Liver (tissue), 8 donors: ENCODE measurements at regions not wholly inside any gene's neighbourhood (a gene's known extent, or its start where the extent isn't known, plus 50 kb on each side); places are given as distances from the start of the nearest gene placed in this dataset.
A peak's percentile ranks its signal among the peaks of the same experiment; 100 is the strongest.

ENCODE experiments used
- DNase-seq: peaks from one replicate; pipeline ENCODE4 v3.0.0-alpha.2; 2017; ENCODE audit warnings: low spot score
- H3K27ac ChIP-seq, 2 donors: one replicate each; pipeline ENCODE4 v1.7.0; 2013; ENCODE audit warnings: inconsistent platforms in 2 of 2, low read length in 2 of 2, control low read depth in 1 of 2, low read depth in 1 of 2, mild to moderate bottlenecking in 1 of 2
- H3K27me3 ChIP-seq, 4 donors: one replicate each; pipeline versions ENCODE4 v1.6.1 to v1.7.0; 2013; ENCODE audit warnings: low read length in 3 of 4, inconsistent platforms in 1 of 4, mild to moderate bottlenecking in 1 of 4, moderate library complexity in 1 of 4; ENCODE audit not compliant: control insufficient read depth in 4 of 4, insufficient read depth in 4 of 4
- H3K36me3 ChIP-seq, 4 donors: one replicate each; pipeline versions ENCODE4 v1.6.1 to v1.7.0; 2013; ENCODE audit warnings: low read length in 3 of 4, mild to moderate bottlenecking in 3 of 4, low read depth in 1 of 4, moderate library complexity in 1 of 4; ENCODE audit not compliant: control insufficient read depth in 4 of 4, insufficient read depth in 3 of 4
- H3K4me1 ChIP-seq, 4 donors: one replicate each; pipeline versions ENCODE4 v1.6.1 to v1.7.0; 2013; ENCODE audit warnings: low read length in 3 of 4, mild to moderate bottlenecking in 3 of 4, moderate library complexity in 1 of 4; ENCODE audit not compliant: control insufficient read depth in 4 of 4, insufficient read depth in 4 of 4
- H3K4me3 ChIP-seq, 3 donors: one replicate each; pipeline versions ENCODE4 v1.6.1 to v1.7.0; 2013; ENCODE audit warnings: low read length in 3 of 3, control low read depth in 1 of 3, low read depth in 1 of 3, mild to moderate bottlenecking in 1 of 3
- H3K9ac ChIP-seq, 2 donors: one replicate each; pipeline ENCODE4 v1.7.0; 2013; ENCODE audit warnings: low read length in 2 of 2, mild to moderate bottlenecking in 2 of 2, moderate library complexity in 2 of 2, control low read depth in 1 of 2, low read depth in 1 of 2
- H3K9me3 ChIP-seq, 4 donors: one replicate each; pipeline versions ENCODE4 v1.6.1 to v1.7.0; 2013; ENCODE audit warnings: low read length in 3 of 4; ENCODE audit not compliant: control insufficient read depth in 4 of 4
- EGR1 ChIP-seq, 2 donors: IDR thresholded peaks; 2 replicates each; pipeline ENCODE4 v1.6.1; 2016 to 2018; ENCODE audit warnings: antibody characterized with exemption in 2 of 2, low read depth in 2 of 2
- FOXA1 ChIP-seq: IDR thresholded peaks from 2 replicates; pipeline ENCODE4 v1.6.1; 2016; ENCODE audit warnings: antibody characterized with exemption
- FOXA2 ChIP-seq: IDR thresholded peaks from 2 replicates; pipeline ENCODE4 v1.6.1; 2016; ENCODE audit warnings: antibody characterized with exemption
- GABPA ChIP-seq, 2 donors: IDR thresholded peaks in 1 of 2; conservative IDR thresholded peaks in 1 of 2; 2 replicates each; pipeline ENCODE4 v1.6.1; 2016; ENCODE audit warnings: antibody characterized with exemption in 2 of 2, mild to moderate bottlenecking in 1 of 2, moderate library complexity in 1 of 2
- HNF4A ChIP-seq, 2 donors: conservative IDR thresholded peaks; 2 replicates each; pipeline ENCODE4 v1.6.1; 2016; ENCODE audit warnings: antibody characterized with exemption in 2 of 2, mild to moderate bottlenecking in 2 of 2
- HNF4G ChIP-seq: IDR thresholded peaks from 2 replicates; pipeline ENCODE4 v1.6.1; 2016; ENCODE audit warnings: antibody characterized with exemption
- JUND ChIP-seq, 2 donors: IDR thresholded peaks; 2 replicates each; pipeline ENCODE4 v1.6.1; 2016; ENCODE audit warnings: antibody characterized with exemption in 2 of 2
- NR2F2 ChIP-seq: IDR thresholded peaks from 2 replicates; pipeline ENCODE4 v1.6.1; 2016; ENCODE audit warnings: antibody characterized with exemption
- RAD21 ChIP-seq, 2 donors: IDR thresholded peaks; 2 replicates each; pipeline ENCODE4 v1.6.1; 2016; ENCODE audit warnings: antibody characterized with exemption in 2 of 2, mild to moderate bottlenecking in 2 of 2
- RXRA ChIP-seq, 2 donors: IDR thresholded peaks; 2 replicates each; pipeline ENCODE4 v1.6.1; 2017 to 2018; ENCODE audit warnings: antibody characterized with exemption in 2 of 2, mild to moderate bottlenecking in 1 of 2
- SP1 ChIP-seq: IDR thresholded peaks from 2 replicates; pipeline ENCODE4 v1.6.1; 2018; ENCODE audit warnings: antibody characterized with exemption, mild to moderate bottlenecking
- TAF1 ChIP-seq: conservative IDR thresholded peaks from 2 replicates; pipeline ENCODE4 v1.6.1; 2016; ENCODE audit warnings: antibody characterized with exemption, mild to moderate bottlenecking
- YY1 ChIP-seq: IDR thresholded peaks from 2 replicates; pipeline ENCODE4 v1.6.1; 2016; ENCODE audit warnings: antibody characterized with exemption, mild to moderate bottlenecking
- WGBS: extraction: QIAGEN DNeasy Blood & Tissue Kit; methylation state at CpG from one replicate; pipeline ENCODE4 v1.1.7; 2013; 5-methylcytosine and 5-hydroxymethylcytosine counted together
- TF ChIP-seq, protein P1 (sequence below): fragments of 150-350 bp; IDR thresholded peaks from 2 replicates; pipeline ENCODE4 v1.5.1; 2017; ENCODE audit warnings: improper control_type of control experiment, low read depth, low read length; ENCODE audit not compliant: missing input control
- TF ChIP-seq, protein P2 (sequence below): IDR thresholded peaks from 2 replicates; pipeline ENCODE4 v1.6.1; 2016; ENCODE audit warnings: antibody characterized with exemption, mild to moderate bottlenecking
- TF ChIP-seq, protein P3 (sequence below): IDR thresholded peaks from 2 replicates; pipeline ENCODE4 v1.6.1; 2016; ENCODE audit warnings: antibody characterized with exemption
- TF ChIP-seq, protein P4 (sequence below): IDR thresholded peaks from 2 replicates; pipeline ENCODE4 v1.6.1; 2016; ENCODE audit warnings: antibody characterized with exemption
- TF ChIP-seq, protein P5 (sequence below): IDR thresholded peaks from 2 replicates; pipeline ENCODE4 v1.6.1; 2016; ENCODE audit warnings: antibody characterized with exemption
- donor health status: healthy.
- donor health status: healthy.
- donor health status: healthy.
- donor health status: healthy.
- donor health status: healthy.

DNA sequence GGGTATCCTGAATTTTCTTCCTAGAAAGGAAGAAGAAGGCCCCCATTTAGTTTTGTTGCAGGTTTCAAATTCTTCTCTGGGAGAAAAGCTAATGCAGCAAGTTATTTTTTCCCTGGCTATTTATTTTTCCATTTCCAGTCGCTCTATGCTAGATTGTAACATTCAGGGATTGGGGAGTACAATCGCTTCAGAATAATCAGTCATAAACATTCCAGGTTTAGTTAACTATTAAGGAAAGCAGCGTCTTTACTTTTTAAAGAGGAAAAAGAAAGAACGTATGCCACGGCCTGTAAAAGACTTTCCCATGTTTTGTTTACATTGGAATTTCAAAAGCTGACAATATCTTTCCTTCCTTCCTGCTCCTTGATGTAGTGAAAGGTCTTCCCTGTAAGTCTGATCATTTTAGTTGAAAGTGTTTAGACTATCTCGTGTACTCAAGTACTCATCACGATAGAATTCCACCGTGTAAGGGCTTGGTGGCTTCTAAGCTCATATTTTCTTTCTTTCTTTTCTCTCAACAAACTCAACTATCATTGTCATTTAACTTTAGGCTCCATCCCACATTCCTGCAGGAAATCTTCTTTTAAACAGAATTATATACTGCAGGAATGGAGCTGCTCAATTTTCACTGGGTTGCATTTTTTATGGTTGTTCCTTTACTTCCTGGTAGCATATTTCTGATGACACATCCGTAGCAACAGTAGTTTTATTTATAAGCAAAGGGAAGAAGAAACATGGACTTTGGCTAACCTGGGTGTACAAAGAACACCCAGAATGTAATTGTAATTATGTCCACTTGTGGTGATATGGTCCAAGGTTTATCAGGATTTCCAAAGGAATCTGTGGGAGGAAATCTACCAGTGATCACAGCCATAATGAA is 213.1 kb upstream of the FAT1 start:
- H3K9me3 ChIP-seq, result no peaks in the 10 kb centered on the region
- no peak overlapping the region for H3K4me3 ChIP-seq
- H3K27me3 ChIP-seq, result no peaks in the 10 kb centered on the region
- no peaks in the 10 kb centered on the region for H3K36me3 ChIP-seq
- TF ChIP-seq, protein P1, sequence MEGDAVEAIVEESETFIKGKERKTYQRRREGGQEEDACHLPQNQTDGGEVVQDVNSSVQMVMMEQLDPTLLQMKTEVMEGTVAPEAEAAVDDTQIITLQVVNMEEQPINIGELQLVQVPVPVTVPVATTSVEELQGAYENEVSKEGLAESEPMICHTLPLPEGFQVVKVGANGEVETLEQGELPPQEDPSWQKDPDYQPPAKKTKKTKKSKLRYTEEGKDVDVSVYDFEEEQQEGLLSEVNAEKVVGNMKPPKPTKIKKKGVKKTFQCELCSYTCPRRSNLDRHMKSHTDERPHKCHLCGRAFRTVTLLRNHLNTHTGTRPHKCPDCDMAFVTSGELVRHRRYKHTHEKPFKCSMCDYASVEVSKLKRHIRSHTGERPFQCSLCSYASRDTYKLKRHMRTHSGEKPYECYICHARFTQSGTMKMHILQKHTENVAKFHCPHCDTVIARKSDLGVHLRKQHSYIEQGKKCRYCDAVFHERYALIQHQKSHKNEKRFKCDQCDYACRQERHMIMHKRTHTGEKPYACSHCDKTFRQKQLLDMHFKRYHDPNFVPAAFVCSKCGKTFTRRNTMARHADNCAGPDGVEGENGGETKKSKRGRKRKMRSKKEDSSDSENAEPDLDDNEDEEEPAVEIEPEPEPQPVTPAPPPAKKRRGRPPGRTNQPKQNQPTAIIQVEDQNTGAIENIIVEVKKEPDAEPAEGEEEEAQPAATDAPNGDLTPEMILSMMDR, result peak; percentile 38
- TF ChIP-seq, protein P2, sequence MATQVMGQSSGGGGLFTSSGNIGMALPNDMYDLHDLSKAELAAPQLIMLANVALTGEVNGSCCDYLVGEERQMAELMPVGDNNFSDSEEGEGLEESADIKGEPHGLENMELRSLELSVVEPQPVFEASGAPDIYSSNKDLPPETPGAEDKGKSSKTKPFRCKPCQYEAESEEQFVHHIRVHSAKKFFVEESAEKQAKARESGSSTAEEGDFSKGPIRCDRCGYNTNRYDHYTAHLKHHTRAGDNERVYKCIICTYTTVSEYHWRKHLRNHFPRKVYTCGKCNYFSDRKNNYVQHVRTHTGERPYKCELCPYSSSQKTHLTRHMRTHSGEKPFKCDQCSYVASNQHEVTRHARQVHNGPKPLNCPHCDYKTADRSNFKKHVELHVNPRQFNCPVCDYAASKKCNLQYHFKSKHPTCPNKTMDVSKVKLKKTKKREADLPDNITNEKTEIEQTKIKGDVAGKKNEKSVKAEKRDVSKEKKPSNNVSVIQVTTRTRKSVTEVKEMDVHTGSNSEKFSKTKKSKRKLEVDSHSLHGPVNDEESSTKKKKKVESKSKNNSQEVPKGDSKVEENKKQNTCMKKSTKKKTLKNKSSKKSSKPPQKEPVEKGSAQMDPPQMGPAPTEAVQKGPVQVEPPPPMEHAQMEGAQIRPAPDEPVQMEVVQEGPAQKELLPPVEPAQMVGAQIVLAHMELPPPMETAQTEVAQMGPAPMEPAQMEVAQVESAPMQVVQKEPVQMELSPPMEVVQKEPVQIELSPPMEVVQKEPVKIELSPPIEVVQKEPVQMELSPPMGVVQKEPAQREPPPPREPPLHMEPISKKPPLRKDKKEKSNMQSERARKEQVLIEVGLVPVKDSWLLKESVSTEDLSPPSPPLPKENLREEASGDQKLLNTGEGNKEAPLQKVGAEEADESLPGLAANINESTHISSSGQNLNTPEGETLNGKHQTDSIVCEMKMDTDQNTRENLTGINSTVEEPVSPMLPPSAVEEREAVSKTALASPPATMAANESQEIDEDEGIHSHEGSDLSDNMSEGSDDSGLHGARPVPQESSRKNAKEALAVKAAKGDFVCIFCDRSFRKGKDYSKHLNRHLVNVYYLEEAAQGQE, result no peak
- TF ChIP-seq JUND (IDR thresholded peaks at IDR 0.05) (peak; percentile 76 to 81), NR2F2 (no peak), HNF4G (peak; percentile 83), HNF4A (conservative IDR thresholded peaks at IDR 0.05) (peak; percentile 87 to 92), RXRA (IDR thresholded peaks at IDR 0.05) (peak; percentile 51 to 53), YY1 (peak; percentile 32), EGR1 (IDR thresholded peaks at IDR 0.05; ENCODE audit: low read depth in 2 of 2) (no peak), GABPA (IDR thresholded peaks at IDR 0.05 in 1 of 2, conservative IDR thresholded peaks at IDR 0.05 in 1 of 2) (no peak), RAD21 (IDR thresholded peaks at IDR 0.05) (peak; percentile 70 to 79), SP1 (peak; percentile 75), FOXA1 (peak; percentile 16), TAF1 (no peak), FOXA2 (peak; percentile 9)
- TF ChIP-seq, protein P3, sequence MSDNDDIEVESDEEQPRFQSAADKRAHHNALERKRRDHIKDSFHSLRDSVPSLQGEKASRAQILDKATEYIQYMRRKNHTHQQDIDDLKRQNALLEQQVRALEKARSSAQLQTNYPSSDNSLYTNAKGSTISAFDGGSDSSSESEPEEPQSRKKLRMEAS, result peak; percentile 25
- TF ChIP-seq, protein P4, sequence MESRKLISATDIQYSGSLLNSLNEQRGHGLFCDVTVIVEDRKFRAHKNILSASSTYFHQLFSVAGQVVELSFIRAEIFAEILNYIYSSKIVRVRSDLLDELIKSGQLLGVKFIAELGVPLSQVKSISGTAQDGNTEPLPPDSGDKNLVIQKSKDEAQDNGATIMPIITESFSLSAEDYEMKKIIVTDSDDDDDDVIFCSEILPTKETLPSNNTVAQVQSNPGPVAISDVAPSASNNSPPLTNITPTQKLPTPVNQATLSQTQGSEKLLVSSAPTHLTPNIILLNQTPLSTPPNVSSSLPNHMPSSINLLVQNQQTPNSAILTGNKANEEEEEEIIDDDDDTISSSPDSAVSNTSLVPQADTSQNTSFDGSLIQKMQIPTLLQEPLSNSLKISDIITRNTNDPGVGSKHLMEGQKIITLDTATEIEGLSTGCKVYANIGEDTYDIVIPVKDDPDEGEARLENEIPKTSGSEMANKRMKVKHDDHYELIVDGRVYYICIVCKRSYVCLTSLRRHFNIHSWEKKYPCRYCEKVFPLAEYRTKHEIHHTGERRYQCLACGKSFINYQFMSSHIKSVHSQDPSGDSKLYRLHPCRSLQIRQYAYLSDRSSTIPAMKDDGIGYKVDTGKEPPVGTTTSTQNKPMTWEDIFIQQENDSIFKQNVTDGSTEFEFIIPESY, result no peak
- TF ChIP-seq, protein P5, sequence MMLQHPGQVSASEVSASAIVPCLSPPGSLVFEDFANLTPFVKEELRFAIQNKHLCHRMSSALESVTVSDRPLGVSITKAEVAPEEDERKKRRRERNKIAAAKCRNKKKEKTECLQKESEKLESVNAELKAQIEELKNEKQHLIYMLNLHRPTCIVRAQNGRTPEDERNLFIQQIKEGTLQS, result peak; percentile 43
- WGBS, result 51% methylated on average over 9 of the region's 9 CpGs
- H3K27ac ChIP-seq, result peak overlapping the region; percentile 57 to 71
- no peak for DNase-seq
- H3K9ac ChIP-seq, result peak overlapping the region in 1 of 2 donors; percentile 49
- peaks cover 0 to 12% (median under 1%) of the 10 kb centered on the region in 4 donors for H3K4me1 ChIP-seq
